ENCODE measurements at regions not wholly inside any gene's neighbourhood (a gene's known extent, or its start where the extent isn't known, plus 50 kb on each side); places are given as distances from the start of the nearest gene placed in this dataset.

DNA sequence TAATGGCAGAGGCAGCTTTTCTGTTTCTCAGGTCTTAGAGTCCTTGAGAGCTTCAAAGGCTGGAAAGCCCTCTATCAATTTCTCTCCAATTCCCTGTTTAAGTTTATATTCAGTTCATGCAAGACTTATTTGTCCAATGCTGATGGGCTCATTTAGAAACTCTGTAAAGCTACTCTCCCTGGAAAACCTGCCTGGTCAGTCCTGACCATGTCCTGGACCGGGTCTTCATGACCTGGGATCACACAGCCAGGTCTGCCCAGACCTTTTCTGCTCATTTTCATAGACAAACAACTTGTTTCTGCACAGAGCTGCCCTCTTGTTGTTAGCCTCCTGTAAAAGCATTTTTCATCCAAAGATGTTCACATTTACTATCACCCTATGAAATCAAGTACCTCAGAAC is 85.4 kb upstream of the TBCA start (continued):
- TF ChIP-seq, protein P1, sequence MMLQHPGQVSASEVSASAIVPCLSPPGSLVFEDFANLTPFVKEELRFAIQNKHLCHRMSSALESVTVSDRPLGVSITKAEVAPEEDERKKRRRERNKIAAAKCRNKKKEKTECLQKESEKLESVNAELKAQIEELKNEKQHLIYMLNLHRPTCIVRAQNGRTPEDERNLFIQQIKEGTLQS (CRISPR knock-in tag; conservative IDR thresholded peaks at IDR 0.05), result no peak
- TF ChIP-seq NR3C1 (CRISPR knock-in tag; conservative IDR thresholded peaks at IDR 0.05; ENCODE audit: low read depth) (no peak), RELA (CRISPR knock-in tag; IDR thresholded peaks at IDR 0.05; ENCODE audit: borderline replicate concordance) (no peak), SP1 (CRISPR knock-in tag; conservative IDR thresholded peaks at IDR 0.05) (no peak), GTF2I (CRISPR knock-in tag; conservative IDR thresholded peaks at IDR 0.05) (no peak), ZNF317 (CRISPR knock-in tag; IDR thresholded peaks at IDR 0.05; ENCODE audit: borderline replicate concordance, low read depth) (no peak), NFYB (CRISPR knock-in tag; conservative IDR thresholded peaks at IDR 0.05; ENCODE audit: low read depth) (no peak), ZNF219 (CRISPR knock-in tag; IDR thresholded peaks at IDR 0.05; ENCODE audit: borderline replicate concordance) (no peak)
- TF ChIP-seq, protein P2, sequence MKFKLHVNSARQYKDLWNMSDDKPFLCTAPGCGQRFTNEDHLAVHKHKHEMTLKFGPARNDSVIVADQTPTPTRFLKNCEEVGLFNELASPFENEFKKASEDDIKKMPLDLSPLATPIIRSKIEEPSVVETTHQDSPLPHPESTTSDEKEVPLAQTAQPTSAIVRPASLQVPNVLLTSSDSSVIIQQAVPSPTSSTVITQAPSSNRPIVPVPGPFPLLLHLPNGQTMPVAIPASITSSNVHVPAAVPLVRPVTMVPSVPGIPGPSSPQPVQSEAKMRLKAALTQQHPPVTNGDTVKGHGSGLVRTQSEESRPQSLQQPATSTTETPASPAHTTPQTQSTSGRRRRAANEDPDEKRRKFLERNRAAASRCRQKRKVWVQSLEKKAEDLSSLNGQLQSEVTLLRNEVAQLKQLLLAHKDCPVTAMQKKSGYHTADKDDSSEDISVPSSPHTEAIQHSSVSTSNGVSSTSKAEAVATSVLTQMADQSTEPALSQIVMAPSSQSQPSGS (CRISPR knock-in tag; IDR thresholded peaks at IDR 0.05; ENCODE audit: borderline replicate concordance, low read depth), result no peak
- TF ChIP-seq, protein P3, sequence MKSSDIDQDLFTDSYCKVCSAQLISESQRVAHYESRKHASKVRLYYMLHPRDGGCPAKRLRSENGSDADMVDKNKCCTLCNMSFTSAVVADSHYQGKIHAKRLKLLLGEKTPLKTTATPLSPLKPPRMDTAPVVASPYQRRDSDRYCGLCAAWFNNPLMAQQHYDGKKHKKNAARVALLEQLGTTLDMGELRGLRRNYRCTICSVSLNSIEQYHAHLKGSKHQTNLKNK (CRISPR knock-in tag; IDR thresholded peaks at IDR 0.05), result no peak

DNA sequence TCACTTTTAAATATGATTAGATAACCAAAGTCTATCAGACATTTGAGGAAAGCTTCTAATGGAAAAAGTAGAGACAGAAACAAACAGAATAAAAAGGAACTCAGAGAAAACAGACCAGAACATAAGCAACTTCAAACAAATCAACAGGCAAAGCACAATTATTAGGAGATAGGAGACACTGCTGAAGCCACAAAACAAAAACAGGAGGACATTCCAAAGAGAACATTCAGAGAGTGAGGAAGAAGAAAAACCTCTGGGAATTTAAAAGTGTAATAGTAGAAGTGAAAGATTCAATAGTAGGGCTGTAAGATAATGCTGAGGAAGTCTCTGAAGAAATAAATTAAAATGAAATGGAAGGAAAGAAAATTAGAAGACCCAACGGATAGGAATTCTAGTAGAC is 83.2 kb upstream of the TBCA start:
- no peaks in the 10 kb centered on the region for H3K36me3 Mint-ChIP-seq
- H3K27me3 Mint-ChIP-seq (ENCODE audit: low read depth), result peaks cover 79% of the 10 kb centered on the region
- POLR2A ChIA-PET, result no interaction called here
- ATAC-seq (no peak), DNase-seq (ENCODE audit: low spot score) (no peak)
- no peak overlapping the region for H3K4me3 Mint-ChIP-seq
- H3K9me3 Mint-ChIP-seq, result no peaks in the 10 kb centered on the region
- CTCF ChIA-PET, result no interaction called here
- peaks cover 7% of the 10 kb centered on the region for H3K4me1 Mint-ChIP-seq
- no peak overlapping the region for H3K27ac Mint-ChIP-seq
- TF ChIP-seq NFYB (CRISPR knock-in tag; conservative IDR thresholded peaks at IDR 0.05; ENCODE audit: low read depth) (no peak), JAZF1 (CRISPR knock-in tag; IDR thresholded peaks at IDR 0.05) (no peak), ESRRA (CRISPR knock-in tag; IDR thresholded peaks at IDR 0.05; ENCODE audit: borderline replicate concordance) (no peak), RORB (CRISPR knock-in tag; IDR thresholded peaks at IDR 0.05) (no peak), ELF4 (CRISPR knock-in tag; IDR thresholded peaks at IDR 0.05; ENCODE audit: low read depth) (no peak), GRHL2 (CRISPR knock-in tag; IDR thresholded peaks at IDR 0.05; ENCODE audit: insufficient replicate concordance, severe bottlenecking) (no peak), FOXJ3 (CRISPR knock-in tag; IDR thresholded peaks at IDR 0.05; ENCODE audit: borderline replicate concordance) (no peak), TCF7 (CRISPR knock-in tag; IDR thresholded peaks at IDR 0.05; ENCODE audit: low read depth) (no peak), SMAD4 (CRISPR knock-in tag; IDR thresholded peaks at IDR 0.05) (no peak), SOX15 (CRISPR knock-in tag; IDR thresholded peaks at IDR 0.05) (no peak)
- TF ChIP-seq, protein P4, sequence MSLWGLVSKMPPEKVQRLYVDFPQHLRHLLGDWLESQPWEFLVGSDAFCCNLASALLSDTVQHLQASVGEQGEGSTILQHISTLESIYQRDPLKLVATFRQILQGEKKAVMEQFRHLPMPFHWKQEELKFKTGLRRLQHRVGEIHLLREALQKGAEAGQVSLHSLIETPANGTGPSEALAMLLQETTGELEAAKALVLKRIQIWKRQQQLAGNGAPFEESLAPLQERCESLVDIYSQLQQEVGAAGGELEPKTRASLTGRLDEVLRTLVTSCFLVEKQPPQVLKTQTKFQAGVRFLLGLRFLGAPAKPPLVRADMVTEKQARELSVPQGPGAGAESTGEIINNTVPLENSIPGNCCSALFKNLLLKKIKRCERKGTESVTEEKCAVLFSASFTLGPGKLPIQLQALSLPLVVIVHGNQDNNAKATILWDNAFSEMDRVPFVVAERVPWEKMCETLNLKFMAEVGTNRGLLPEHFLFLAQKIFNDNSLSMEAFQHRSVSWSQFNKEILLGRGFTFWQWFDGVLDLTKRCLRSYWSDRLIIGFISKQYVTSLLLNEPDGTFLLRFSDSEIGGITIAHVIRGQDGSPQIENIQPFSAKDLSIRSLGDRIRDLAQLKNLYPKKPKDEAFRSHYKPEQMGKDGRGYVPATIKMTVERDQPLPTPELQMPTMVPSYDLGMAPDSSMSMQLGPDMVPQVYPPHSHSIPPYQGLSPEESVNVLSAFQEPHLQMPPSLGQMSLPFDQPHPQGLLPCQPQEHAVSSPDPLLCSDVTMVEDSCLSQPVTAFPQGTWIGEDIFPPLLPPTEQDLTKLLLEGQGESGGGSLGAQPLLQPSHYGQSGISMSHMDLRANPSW (CRISPR knock-in tag; conservative IDR thresholded peaks at IDR 0.05; ENCODE audit: low read depth), result no peak
- TF ChIP-seq, protein P5, sequence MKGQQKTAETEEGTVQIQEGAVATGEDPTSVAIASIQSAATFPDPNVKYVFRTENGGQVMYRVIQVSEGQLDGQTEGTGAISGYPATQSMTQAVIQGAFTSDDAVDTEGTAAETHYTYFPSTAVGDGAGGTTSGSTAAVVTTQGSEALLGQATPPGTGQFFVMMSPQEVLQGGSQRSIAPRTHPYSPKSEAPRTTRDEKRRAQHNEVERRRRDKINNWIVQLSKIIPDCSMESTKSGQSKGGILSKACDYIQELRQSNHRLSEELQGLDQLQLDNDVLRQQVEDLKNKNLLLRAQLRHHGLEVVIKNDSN (CRISPR knock-in tag; IDR thresholded peaks at IDR 0.05), result no peak
- TF ChIP-seq, protein P3 (CRISPR knock-in tag; IDR thresholded peaks at IDR 0.05), result no peak
- TF ChIP-seq, protein P6, sequence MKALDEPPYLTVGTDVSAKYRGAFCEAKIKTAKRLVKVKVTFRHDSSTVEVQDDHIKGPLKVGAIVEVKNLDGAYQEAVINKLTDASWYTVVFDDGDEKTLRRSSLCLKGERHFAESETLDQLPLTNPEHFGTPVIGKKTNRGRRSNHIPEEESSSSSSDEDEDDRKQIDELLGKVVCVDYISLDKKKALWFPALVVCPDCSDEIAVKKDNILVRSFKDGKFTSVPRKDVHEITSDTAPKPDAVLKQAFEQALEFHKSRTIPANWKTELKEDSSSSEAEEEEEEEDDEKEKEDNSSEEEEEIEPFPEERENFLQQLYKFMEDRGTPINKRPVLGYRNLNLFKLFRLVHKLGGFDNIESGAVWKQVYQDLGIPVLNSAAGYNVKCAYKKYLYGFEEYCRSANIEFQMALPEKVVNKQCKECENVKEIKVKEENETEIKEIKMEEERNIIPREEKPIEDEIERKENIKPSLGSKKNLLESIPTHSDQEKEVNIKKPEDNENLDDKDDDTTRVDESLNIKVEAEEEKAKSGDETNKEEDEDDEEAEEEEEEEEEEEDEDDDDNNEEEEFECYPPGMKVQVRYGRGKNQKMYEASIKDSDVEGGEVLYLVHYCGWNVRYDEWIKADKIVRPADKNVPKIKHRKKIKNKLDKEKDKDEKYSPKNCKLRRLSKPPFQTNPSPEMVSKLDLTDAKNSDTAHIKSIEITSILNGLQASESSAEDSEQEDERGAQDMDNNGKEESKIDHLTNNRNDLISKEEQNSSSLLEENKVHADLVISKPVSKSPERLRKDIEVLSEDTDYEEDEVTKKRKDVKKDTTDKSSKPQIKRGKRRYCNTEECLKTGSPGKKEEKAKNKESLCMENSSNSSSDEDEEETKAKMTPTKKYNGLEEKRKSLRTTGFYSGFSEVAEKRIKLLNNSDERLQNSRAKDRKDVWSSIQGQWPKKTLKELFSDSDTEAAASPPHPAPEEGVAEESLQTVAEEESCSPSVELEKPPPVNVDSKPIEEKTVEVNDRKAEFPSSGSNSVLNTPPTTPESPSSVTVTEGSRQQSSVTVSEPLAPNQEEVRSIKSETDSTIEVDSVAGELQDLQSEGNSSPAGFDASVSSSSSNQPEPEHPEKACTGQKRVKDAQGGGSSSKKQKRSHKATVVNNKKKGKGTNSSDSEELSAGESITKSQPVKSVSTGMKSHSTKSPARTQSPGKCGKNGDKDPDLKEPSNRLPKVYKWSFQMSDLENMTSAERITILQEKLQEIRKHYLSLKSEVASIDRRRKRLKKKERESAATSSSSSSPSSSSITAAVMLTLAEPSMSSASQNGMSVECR (CRISPR knock-in tag; IDR thresholded peaks at IDR 0.05; ENCODE audit: borderline replicate concordance), result no peak
- TF ChIP-seq, protein P7, sequence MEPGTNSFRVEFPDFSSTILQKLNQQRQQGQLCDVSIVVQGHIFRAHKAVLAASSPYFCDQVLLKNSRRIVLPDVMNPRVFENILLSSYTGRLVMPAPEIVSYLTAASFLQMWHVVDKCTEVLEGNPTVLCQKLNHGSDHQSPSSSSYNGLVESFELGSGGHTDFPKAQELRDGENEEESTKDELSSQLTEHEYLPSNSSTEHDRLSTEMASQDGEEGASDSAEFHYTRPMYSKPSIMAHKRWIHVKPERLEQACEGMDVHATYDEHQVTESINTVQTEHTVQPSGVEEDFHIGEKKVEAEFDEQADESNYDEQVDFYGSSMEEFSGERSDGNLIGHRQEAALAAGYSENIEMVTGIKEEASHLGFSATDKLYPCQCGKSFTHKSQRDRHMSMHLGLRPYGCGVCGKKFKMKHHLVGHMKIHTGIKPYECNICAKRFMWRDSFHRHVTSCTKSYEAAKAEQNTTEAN (CRISPR knock-in tag; IDR thresholded peaks at IDR 0.05), result no peak
- TF ChIP-seq, protein P8, sequence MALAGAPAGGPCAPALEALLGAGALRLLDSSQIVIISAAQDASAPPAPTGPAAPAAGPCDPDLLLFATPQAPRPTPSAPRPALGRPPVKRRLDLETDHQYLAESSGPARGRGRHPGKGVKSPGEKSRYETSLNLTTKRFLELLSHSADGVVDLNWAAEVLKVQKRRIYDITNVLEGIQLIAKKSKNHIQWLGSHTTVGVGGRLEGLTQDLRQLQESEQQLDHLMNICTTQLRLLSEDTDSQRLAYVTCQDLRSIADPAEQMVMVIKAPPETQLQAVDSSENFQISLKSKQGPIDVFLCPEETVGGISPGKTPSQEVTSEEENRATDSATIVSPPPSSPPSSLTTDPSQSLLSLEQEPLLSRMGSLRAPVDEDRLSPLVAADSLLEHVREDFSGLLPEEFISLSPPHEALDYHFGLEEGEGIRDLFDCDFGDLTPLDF (CRISPR knock-in tag; IDR thresholded peaks at IDR 0.05), result no peak
